BLaER1 treated with 17β-estradiol and CSF1 and Interleukin-3, amounts not matched to agents 10 nM and 100 nM (cell line): ENCODE measurements at regions not wholly inside any gene's neighbourhood (a gene's known extent, or its start where the extent isn't known, plus 50 kb on each side); places are given as distances from the start of the nearest gene placed in this dataset.

Experiments
- H3K27ac ChIP-seq, 11 experiments: shearing (Covaris generic); formaldehyde crosslinking; 2 replicates each; pipeline ENCODE4 v1.8.1; 2022
- H3K27me3 ChIP-seq, 11 experiments: shearing (Covaris generic); formaldehyde crosslinking; 2 replicates each; pipeline ENCODE4 v1.8.1; 2022
- H3K36me3 ChIP-seq, 11 experiments: shearing (Covaris generic); formaldehyde crosslinking; 2 replicates each; pipeline ENCODE4 v1.8.1; 2022
- H3K4me1 ChIP-seq, 10 experiments: shearing (Covaris generic); formaldehyde crosslinking; 2 replicates each; pipeline ENCODE4 v1.8.1; 2022
- H3K4me2 ChIP-seq, 11 experiments: shearing (Covaris generic); formaldehyde crosslinking; 2 replicates each; pipeline ENCODE4 v1.8.1; 2022
- H3K4me3 ChIP-seq, 10 experiments: shearing (Covaris generic); formaldehyde crosslinking; 2 replicates each; pipeline ENCODE4 v1.8.1; 2022
- H3K9ac ChIP-seq, 11 experiments: shearing (Covaris generic); formaldehyde crosslinking; 2 replicates each; pipeline ENCODE4 v1.8.1; 2022
- H3K9me3 ChIP-seq, 11 experiments: shearing (Covaris generic); formaldehyde crosslinking; replicated peaks in 1 of 11; 2 replicates each; pipeline ENCODE4 v1.8.1; 2022
- H4K20me1 ChIP-seq, 11 experiments: shearing (Covaris generic); formaldehyde crosslinking; 2 replicates each; pipeline ENCODE4 v1.8.1; 2022
- Cebpa-rat ChIP-seq, 11 experiments: shearing (Covaris generic); IDR thresholded peaks; 2 replicates each; pipeline ENCODE4 v1.8.1; 2022

DNA sequence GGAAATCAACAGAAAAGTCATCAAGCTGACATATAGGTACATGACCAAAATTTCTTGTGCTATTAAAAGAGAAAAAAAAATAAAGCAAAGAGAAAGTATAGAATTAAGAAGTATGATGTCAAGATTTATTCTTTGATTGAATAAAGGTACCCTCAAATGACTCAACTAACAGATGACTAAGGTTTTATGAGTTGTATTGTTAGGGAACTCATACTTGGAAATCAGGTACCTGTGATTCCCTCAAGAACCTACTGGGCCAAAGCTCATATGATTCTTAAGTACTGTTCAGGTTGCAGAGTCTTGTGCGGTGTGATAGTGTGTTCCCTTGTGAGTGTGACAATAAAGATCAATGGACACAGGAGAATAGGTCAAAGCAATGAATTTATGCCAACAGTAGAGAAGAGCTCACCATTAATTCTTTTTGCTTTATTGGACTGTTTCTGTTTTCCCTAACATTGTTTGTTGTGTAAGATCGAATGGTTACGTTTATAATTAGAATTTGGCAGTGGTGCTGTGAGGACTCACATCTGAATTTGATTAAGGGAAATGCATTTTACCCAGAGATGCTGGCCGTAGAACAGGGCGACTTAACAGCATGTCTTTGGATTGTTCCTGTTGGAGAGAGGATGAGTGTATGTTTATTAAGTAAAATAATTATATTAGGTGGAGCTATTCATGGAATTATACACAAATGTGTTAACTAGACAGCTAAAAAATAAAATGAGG, 293.2 kb upstream of the SEMA3D start:
- Histone ChIP-seq H3K4me1 (peaks cover 0 to 2% (median 0%) of the 10 kb centered on the region in 10 experiments; a peak in 1 of 20 replicates), H3K9ac (no peak overlapping the region), H4K20me1 (no peaks in the 10 kb centered on the region), H3K9me3 (no peaks in the 10 kb centered on the region), H3K4me3 (no peak overlapping the region), H3K4me2 (no peak overlapping the region), H3K27me3 (no peaks in the 10 kb centered on the region), H3K36me3 (no peaks in the 10 kb centered on the region), H3K27ac (no peak overlapping the region)
- no peak for TF ChIP-seq Cebpa-rat (IDR thresholded peaks at IDR 0.05)

DNA sequence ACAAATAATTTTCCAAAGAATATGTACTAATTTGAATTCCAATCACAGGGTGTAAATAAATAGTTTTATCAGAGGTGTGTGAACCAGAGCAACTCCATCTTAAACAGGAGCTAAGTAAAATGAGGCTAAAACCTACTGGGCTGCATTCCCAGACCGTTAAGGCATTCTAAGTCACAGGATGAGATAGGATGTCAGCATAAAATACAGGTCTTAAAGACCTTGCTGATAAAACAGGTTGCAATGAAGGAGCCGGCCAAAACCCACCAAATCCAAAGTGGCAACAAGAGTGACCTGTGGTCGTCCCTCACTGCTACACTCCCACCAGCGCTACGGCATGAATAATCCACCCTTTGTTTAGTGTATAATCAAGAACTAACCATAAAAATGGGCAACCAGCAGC, 291.7 kb upstream of the SEMA3D start:
- Histone ChIP-seq H3K27ac (no peak overlapping the region), H3K4me3 (no peak overlapping the region), H3K9me3 (no peaks in the 10 kb centered on the region), H3K27me3 (no peaks in the 10 kb centered on the region), H3K36me3 (no peaks in the 10 kb centered on the region), H3K4me1 (peaks cover 0 to 14% (median 2%) of the 10 kb centered on the region in 10 experiments; a peak in 7 of 20 replicates), H3K4me2 (no peak overlapping the region), H3K9ac (no peak overlapping the region), H4K20me1 (no peaks in the 10 kb centered on the region)
- TF ChIP-seq Cebpa-rat (IDR thresholded peaks at IDR 0.05) = no peak

DNA sequence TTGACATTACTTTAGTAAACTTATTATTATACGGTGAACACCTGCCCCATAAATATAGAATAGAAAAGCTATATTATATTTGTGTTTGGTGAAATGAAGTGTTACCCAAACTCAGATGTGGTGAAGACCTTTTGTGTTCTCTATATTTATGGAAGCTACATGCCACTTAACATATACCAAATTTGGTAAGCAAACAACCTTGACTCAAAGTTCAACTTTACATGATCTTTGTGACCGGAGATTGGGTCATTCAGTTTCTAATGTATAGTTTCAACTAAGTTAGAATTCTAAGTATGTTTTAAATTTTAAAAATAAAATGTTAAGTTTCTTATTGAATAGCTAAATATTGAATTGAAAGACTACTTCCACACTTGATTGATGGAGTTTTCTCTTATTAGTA, 288.6 kb upstream of the SEMA3D start:
- TF ChIP-seq Cebpa-rat (IDR thresholded peaks at IDR 0.05) = no peak
- H3K4me1 ChIP-seq = peaks cover 12 to 39% (median 24%) of the 10 kb centered on the region in 10 experiments
- H4K20me1 ChIP-seq = no peaks in the 10 kb centered on the region
- H3K4me3 ChIP-seq = no peak overlapping the region
- no peak overlapping the region for H3K4me2 ChIP-seq
- H3K9me3 ChIP-seq = no peaks in the 10 kb centered on the region
- H3K27me3 ChIP-seq = no peaks in the 10 kb centered on the region
- H3K9ac ChIP-seq = no peak overlapping the region
- no peaks in the 10 kb centered on the region for H3K36me3 ChIP-seq
- H3K27ac ChIP-seq = no peak overlapping the region

DNA sequence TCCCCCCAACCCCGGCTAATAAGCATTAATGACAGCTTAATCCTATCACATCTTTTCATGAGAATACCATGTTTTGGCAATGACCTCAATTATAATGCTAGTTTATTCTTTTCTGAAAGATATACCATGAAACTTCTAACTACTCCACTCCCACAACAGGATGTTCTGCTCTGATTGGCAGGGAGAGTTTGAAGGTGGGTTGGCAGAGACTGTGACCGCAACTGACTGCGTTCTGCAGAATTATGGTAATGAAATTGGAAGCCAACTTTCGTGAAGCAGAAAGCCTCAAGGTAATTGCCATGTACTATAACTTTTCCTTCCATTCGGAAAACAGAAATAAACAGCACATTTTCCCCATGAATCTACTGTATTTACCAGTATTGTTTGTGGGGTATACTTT, 288.2 kb upstream of the SEMA3D start:
- Histone ChIP-seq H4K20me1 (no peaks in the 10 kb centered on the region), H3K4me3 (no peak overlapping the region)
- TF ChIP-seq Cebpa-rat (IDR thresholded peaks at IDR 0.05) = no peak

DNA sequence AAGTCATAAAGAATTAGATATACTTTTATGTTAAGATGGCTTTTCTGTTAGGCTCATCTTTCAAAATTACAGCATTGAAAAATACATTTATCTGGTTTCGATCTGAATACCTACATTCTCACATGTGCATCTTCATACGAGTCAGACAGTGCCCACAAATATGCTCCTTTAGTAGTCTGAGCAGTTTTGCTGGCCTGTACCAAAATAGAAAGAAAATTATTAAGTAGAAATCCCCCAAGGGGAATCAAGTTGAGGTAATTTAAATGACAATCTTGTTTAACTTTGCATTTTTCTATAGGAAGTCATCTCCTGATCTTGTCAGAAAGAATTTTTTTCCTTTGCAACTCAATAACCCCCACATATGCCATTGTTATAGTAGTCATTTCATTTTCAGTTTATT, 287.4 kb upstream of the SEMA3D start:
- Histone ChIP-seq H3K4me2 (peak overlapping the region in 2 of 11 experiments; percentile 6 to 25; a peak in 3 of 22 replicates), H4K20me1 (no peaks in the 10 kb centered on the region), H3K4me1 (peaks cover 14 to 41% (median 29%) of the 10 kb centered on the region in 10 experiments), H3K36me3 (no peaks in the 10 kb centered on the region), H3K4me3 (no peak overlapping the region), H3K27ac (no peak overlapping the region), H3K9ac (no peak overlapping the region), H3K27me3 (no peaks in the 10 kb centered on the region), H3K9me3 (no peaks in the 10 kb centered on the region)
- TF ChIP-seq Cebpa-rat (IDR thresholded peaks at IDR 0.05) = no peak

More for the DNA sequence above, 288.2 kb upstream of the SEMA3D start:
- Histone ChIP-seq H3K4me1 (peaks cover 14 to 41% (median 26%) of the 10 kb centered on the region in 10 experiments), H3K9me3 (no peaks in the 10 kb centered on the region), H3K4me2 (no peak overlapping the region), H3K9ac (no peak overlapping the region), H3K27me3 (no peaks in the 10 kb centered on the region), H3K36me3 (no peaks in the 10 kb centered on the region), H3K27ac (no peak overlapping the region)

DNA sequence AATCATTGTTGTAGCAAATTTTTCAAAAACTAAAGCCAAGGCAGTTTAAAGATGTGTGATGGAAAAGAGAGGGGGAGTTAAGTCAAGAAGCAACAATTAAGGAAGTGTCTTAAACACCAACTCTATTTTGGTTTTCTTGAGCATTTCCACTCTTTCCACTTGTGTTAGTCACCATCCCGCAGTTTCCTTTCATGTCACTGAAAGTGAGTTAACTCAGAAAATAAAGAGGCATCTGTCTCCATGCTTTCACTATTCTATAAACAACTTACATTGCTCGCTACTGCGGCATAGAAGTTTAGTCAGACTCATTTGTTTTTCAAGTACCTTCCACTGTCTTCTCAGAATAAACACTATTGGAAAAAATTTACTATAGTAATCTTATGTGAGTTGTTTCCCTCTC, 284.9 kb upstream of the SEMA3D start:
- Histone ChIP-seq H3K36me3 (no peaks in the 10 kb centered on the region), H4K20me1 (no peaks in the 10 kb centered on the region), H3K4me2 (peak overlapping the region; percentile 39 to 87 (median 60); a peak in 20 of 22 replicates), H3K9me3 (no peaks in the 10 kb centered on the region), H3K27me3 (no peaks in the 10 kb centered on the region), H3K4me1 (peaks cover 15 to 41% (median 30%) of the 10 kb centered on the region in 10 experiments), H3K4me3 (peak overlapping the region in 3 of 10 experiments; percentile 12 to 43 (median 42); a peak in 4 of 20 replicates), H3K27ac (peak overlapping the region; percentile 15 to 82 (median 70); a peak in 21 of 22 replicates), H3K9ac (peak overlapping the region in 9 of 11 experiments; percentile 3 to 64 (median 46); a peak in 12 of 22 replicates)
- TF ChIP-seq Cebpa-rat (IDR thresholded peaks at IDR 0.05) = no peak

DNA sequence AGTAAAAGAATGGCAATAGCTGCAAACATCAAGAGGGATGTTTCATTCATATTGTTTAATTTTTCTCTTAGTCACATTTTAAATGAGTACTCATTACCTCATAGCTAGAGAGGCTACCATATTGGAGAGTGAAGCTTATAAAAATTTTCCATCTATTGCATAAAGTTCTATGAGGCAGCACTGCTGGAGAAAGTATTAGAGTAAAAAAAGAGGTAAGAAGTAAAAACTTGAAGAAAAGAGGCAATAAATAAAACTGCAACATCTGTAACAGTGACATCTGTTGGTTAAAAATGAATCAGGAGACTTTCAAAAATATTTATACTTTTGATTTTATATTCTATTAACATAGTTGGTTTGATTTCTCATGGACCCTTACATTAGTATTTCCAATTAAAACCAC, 284.5 kb upstream of the SEMA3D start:
- H3K9ac ChIP-seq = peak overlapping the region in 1 of 11 experiments; percentile 54; a peak in 3 of 22 replicates
- no peaks in the 10 kb centered on the region for H4K20me1 ChIP-seq
- TF ChIP-seq Cebpa-rat (IDR thresholded peaks at IDR 0.05) = no peak
- no peaks in the 10 kb centered on the region for H3K27me3 ChIP-seq
- peak overlapping the region in 10 of 11 experiments; percentile 58 to 82 (median 73); a peak in 18 of 22 replicates for H3K27ac ChIP-seq
- H3K4me3 ChIP-seq = no peak overlapping the region
- H3K4me1 ChIP-seq = peaks cover 18 to 42% (median 32%) of the 10 kb centered on the region in 10 experiments
- H3K4me2 ChIP-seq = peak overlapping the region; percentile 39 to 87 (median 60); a peak in 18 of 22 replicates
- no peaks in the 10 kb centered on the region for H3K9me3 ChIP-seq
- no peaks in the 10 kb centered on the region for H3K36me3 ChIP-seq

DNA sequence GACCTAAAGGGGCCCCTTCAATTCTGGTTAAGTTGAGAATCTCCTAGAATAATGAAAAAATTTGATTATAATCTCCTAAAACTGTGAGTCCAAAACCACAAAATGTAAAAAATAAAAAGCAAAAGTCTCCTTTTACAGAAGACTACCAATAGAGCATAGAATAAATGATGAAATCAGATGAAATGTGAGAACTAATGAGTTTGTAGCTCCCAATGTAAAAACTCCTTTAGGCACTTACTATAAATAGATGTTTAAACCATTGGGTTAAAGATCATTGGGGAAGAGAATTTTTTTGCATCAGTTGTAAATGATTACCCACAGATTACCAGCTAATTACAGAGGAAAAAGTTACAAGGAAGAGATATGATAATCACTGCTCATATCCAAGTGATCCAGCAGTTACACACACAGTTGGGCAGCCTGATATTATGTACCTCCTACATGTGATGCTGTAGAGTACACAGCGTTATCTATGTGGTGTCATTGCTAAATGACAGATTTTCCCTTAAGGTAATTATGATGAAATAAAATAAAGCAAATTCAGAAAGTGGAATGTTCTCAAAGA, 282.7 kb upstream of the SEMA3D start:
- Histone ChIP-seq H4K20me1 (no peaks in the 10 kb centered on the region), H3K4me3 (no peak overlapping the region), H3K36me3 (no peaks in the 10 kb centered on the region), H3K9me3 (no peaks in the 10 kb centered on the region), H3K27ac (no peak overlapping the region), H3K9ac (no peak overlapping the region), H3K4me1 (peaks cover 18 to 43% (median 31%) of the 10 kb centered on the region in 10 experiments), H3K27me3 (no peaks in the 10 kb centered on the region), H3K4me2 (peak overlapping the region in 1 of 11 experiments; percentile 8; a peak in 1 of 22 replicates)
- TF ChIP-seq Cebpa-rat (IDR thresholded peaks at IDR 0.05) = no peak

DNA sequence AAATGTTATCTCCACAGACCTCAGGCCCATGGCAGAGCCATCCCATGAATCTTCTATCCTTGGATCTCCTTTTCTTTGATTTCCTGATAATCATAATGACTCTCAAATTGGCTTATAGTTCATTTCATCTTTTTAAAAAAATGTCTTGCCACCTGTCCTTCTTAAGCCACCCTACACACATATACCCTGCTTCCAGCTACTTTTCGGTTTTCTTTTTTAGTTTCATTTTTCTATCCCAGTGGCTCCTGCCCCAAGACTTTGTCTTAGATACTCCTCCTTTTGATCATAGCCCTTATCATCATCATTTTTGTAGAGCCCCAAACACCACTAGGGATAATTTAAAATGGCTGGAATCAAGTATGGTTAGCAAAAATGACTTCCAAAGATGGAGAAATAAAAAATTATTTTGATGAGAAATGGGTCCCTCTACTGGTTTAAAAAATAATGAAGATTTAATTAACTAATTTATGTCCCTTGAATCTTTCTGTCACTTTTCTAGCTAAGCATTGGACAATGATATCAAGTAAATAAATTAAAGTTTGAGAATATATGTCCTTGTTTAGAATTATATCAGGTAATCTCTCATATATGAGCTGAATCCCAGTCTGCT, 277.3 kb upstream of the SEMA3D start:
- Histone ChIP-seq H3K4me3 (no peak overlapping the region), H3K27me3 (no peaks in the 10 kb centered on the region), H3K4me2 (no peak overlapping the region), H4K20me1 (no peaks in the 10 kb centered on the region), H3K9me3 (no peaks in the 10 kb centered on the region), H3K36me3 (no peaks in the 10 kb centered on the region), H3K9ac (no peak overlapping the region), H3K27ac (no peak overlapping the region), H3K4me1 (peaks cover 0 to 23% (median 5%) of the 10 kb centered on the region in 10 experiments; a peak in 11 of 20 replicates)
- TF ChIP-seq Cebpa-rat (IDR thresholded peaks at IDR 0.05) = no peak
